Stimulated activated effector memory CD8-positive, alpha-beta T cell treated with anti-CD3 and anti-CD28 coated beads, Interleukin-12 subunit alpha, Interleukin-12 subunit beta, amount 100 ng/mL, for 72 hours (primary cell): ENCODE measurements at regions not wholly inside any gene's neighbourhood (a gene's known extent, or its start where the extent isn't known, plus 50 kb on each side); places are given as distances from the start of the nearest gene placed in this dataset.

Experiments used
- ATAC-seq: fragments of 150-1000 bp; cut with Tn5 transposase; 2 replicates; pipeline ENCODE4 v1.10.0; 2021
- DNase-seq, 2 donors: peaks; one replicate each; pipeline ENCODE4 v3.0.0; 2021 to 2022; ENCODE audit warnings: low spot score in 2 of 2
- H3K27ac Mint-ChIP-seq: one replicate; pipeline ENCODE4 v1.8.0; 2022; ENCODE audit warnings: mild to moderate bottlenecking, mixed read lengths
- H3K36me3 Mint-ChIP-seq: one replicate; pipeline ENCODE4 v1.8.0; 2022; ENCODE audit warnings: mild to moderate bottlenecking, mixed read lengths
- H3K4me1 Mint-ChIP-seq: one replicate; pipeline ENCODE4 v1.8.0; 2022; ENCODE audit warnings: mixed read lengths
- H3K4me3 Mint-ChIP-seq: one replicate; pipeline ENCODE4 v1.8.0; 2022; ENCODE audit warnings: mild to moderate bottlenecking, mixed read lengths
- H3K9me3 Mint-ChIP-seq: one replicate; pipeline ENCODE4 v1.8.0; 2022; ENCODE audit warnings: mixed read lengths

DNA sequence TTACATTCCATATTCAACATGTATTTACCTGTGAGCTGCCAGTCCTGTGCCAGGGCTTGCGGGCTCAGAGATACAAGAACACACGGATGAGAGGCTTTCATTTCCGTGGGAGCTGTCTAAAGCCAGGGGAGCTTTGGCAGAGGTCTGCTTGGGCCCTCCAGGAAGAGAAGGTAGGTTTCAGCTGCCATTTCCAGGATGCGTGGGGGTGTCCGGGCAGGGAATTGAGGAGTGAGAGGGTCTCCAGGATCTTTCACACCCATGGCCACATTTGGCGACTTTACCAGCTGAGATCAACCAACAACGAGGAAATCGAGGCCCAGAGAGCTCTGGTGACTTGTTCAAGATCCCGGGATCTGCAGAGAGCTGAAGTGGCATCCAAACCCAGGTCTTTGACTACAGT is 119.6 kb downstream of the BUD13 start:
- H3K27ac Mint-ChIP-seq, result no peak overlapping the region
- no peaks in the 10 kb centered on the region for H3K36me3 Mint-ChIP-seq
- peak in 1 of 2 donors; percentile 29 for DNase-seq
- ATAC-seq, result no peak
- H3K9me3 Mint-ChIP-seq, result peaks cover 4% of the 10 kb centered on the region
- no peak overlapping the region for H3K4me3 Mint-ChIP-seq
- peaks cover 4% of the 10 kb centered on the region for H3K4me1 Mint-ChIP-seq

DNA sequence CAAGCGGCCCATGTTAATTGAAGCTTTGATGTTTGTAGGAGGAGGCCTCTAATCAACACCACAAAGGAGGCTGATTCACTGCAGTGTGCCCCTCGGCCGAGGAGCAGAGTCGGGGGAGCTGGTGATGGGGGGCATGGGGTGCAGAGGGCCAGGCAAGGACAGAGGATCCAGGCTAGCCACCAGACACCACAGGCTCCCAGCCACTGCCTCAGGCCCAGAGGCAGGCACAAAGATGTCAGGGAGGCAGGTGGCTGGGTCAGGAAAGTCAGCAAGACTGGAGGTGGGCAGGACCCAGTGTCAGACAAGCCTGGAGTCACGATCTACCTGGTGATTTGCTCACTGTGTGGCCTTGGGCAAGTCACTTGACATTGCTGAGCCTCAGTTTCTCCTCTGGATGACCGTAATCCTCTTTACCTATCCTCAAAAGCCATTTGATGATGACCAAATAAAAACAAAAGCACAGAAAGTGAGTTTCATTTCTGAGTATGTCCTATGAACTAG is 121.0 kb downstream of the BUD13 start:
- DNase-seq (peak in 1 of 2 donors; percentile 26), ATAC-seq (no peak)
- no peaks in the 10 kb centered on the region for H3K36me3 Mint-ChIP-seq
- H3K27ac Mint-ChIP-seq, result no peak overlapping the region
- no peak overlapping the region for H3K4me3 Mint-ChIP-seq
- H3K4me1 Mint-ChIP-seq, result peaks cover 4% of the 10 kb centered on the region
- peaks cover 4% of the 10 kb centered on the region for H3K9me3 Mint-ChIP-seq

DNA sequence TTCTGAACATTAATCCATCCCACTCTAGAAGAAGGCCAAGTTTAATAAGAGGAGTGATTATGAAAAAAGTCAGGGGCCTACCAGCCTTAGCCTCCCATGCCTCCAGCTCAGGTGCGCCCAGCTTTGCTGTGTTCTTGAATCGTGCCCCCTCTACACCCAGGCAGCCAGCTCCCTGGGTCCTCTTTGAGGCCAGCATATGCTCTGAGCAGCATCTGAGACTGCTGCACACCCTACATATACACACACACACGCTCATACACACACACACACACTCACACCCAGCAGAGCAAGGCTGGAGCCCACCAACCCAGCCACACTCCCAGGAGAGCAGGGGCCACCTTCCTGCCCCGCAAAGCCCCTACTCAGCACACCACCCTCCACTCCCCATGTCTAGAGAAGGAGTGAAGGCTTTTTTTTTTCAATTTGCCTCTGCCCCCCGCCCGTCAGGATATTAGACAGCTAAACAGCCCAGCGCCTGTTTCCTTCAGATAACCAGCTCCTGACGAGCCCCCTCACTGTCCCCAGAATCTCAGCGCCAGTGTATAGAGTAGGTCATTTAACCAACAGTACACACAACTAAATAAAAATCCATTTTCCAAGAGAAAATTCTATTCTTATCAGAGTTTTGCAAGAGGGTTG is 121.6 kb downstream of the BUD13 start:
- Mint-ChIP-seq H3K9me3 (peaks cover 4% of the 10 kb centered on the region), H3K4me3 (no peak overlapping the region), H3K27ac (no peak overlapping the region), H3K4me1 (peaks cover 4% of the 10 kb centered on the region), H3K36me3 (no peaks in the 10 kb centered on the region)
- ATAC-seq (peak; percentile 5), DNase-seq (no peak)

GRCh38 chr11:116650052-116650451 is 122.7 kb downstream of the BUD13 start:
- Mint-ChIP-seq H3K9me3 (no peaks in the 10 kb centered on the region), H3K4me3 (no peak overlapping the region), H3K36me3 (no peaks in the 10 kb centered on the region), H3K27ac (no peak overlapping the region), H3K4me1 (no peaks in the 10 kb centered on the region)
- DNase-seq (no peak), ATAC-seq (no peak)

GRCh38 chr11:116649268-116649667 is 123.5 kb downstream of the BUD13 start:
- Mint-ChIP-seq H3K9me3 (no peaks in the 10 kb centered on the region), H3K4me1 (no peaks in the 10 kb centered on the region), H3K27ac (no peak overlapping the region), H3K36me3 (no peaks in the 10 kb centered on the region), H3K4me3 (no peak overlapping the region)
- no peak for DNase-seq
- ATAC-seq, result no peak

DNA sequence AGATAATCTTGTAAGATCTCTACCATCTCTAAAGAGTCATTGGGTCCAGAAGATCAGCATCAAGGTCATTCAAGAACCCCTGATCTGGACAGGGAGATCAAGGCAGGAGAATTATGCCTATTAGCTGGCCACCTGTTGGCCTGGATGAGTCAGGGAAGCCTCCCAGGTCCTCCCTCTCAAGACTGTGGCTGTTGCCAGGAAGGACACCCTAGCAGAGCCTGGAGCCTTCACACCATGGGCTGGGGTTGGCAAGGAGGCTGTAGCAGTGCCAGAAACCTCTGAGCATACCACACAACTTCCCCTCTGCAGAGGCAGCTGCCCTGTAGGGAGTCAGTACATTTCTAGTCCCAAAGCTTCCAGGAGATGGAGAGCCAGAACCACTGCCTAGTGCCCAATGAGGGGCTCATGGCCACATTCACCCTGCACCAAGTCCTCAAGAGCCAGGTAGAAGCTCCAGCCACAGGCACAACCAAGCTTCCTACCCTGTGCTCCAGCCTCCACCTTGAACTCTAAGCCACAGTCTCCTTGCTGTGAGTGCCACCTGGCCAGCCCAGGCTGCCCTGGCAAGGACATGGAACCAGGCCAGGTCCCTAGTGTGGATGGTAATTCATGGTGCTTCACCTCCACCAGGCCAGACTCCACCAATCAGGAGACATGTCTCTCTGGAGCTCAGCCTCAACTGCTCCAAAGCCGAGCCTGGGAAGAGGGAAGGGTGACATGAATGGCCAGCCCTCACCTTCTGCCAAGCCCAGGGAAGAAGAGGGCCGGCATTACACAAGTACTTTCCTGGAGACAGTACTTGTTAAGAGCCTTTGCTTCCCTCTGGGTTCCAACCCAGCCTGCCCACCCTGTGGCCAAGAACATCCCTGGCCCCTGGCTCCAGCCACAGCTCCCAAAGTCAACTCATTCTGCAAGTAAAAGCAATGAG is 124.3 kb downstream of the BUD13 start:
- no peaks in the 10 kb centered on the region for H3K9me3 Mint-ChIP-seq
- H3K36me3 Mint-ChIP-seq, result no peaks in the 10 kb centered on the region
- no peaks in the 10 kb centered on the region for H3K4me1 Mint-ChIP-seq
- peak; percentile 9 for ATAC-seq
- H3K27ac Mint-ChIP-seq, result no peak overlapping the region
- no peak overlapping the region for H3K4me3 Mint-ChIP-seq
- no peak for DNase-seq

DNA sequence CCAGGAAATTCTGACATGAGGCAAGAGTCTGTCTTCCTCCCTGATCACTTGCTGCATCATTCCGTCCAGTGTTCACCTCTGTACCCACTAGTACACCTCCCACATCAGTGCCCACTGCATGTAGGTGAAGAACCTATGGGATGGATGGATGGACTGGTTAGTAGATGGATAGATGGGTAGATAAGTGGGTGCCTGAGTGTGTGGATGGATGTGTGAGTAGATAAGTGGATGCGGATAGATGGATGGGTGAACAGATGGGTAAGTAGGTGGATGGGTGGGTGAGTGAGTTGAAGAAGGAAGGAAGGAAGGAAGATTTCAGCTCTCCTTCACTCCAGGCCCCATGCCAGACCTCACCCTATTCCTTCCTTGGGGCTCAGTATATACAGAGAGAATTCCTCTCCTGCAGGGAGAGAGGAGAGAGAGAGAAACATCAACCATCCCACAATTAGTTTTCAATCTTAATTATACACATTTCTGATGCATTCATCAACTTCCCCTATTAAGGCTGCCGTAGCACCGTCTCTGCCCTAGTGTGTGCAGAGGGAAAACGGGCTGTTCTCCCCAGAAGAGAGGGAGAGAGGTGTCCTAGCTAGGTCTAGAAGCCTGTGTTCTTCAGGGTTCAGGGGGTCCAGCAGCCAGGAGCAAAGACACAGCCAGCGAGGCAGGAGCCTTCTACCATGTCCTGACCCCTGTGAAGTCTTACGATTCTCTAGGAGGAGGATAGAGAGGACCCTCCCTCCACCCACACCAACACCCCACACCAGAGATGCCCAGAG is 125.3 kb downstream of the BUD13 start:
- no peak overlapping the region for H3K27ac Mint-ChIP-seq
- H3K4me3 Mint-ChIP-seq, result no peak overlapping the region
- no peaks in the 10 kb centered on the region for H3K36me3 Mint-ChIP-seq
- ATAC-seq, result no peak
- H3K4me1 Mint-ChIP-seq, result no peaks in the 10 kb centered on the region
- DNase-seq, result no peak
- H3K9me3 Mint-ChIP-seq, result no peaks in the 10 kb centered on the region

DNA sequence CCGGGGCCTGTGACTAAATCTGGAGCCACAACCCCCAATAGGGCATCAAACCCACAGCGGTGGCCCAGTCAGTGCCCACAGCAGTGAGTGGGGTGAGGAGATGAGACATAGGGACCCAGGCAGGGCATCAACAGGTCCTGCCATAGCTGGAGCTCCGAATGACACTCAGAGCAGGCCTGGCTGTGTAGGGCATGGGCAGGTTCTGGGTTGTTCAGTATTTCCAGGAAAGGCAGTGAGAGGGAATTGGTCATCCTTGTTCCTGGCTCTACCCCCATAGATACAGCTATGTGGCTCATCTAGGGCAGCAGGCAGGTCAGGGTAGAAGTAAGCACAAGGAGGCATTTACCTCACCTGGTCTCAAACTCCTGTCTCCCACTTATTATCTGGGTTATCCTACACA is 126.6 kb downstream of the BUD13 start:
- no peak for ATAC-seq
- Mint-ChIP-seq H3K4me1 (no peaks in the 10 kb centered on the region), H3K36me3 (no peaks in the 10 kb centered on the region), H3K27ac (no peak overlapping the region), H3K9me3 (no peaks in the 10 kb centered on the region), H3K4me3 (no peak overlapping the region)
- no peak for DNase-seq

- H3K4me1 Mint-ChIP-seq, result no peaks in the 10 kb centered on the region
- no peak overlapping the region for H3K4me3 Mint-ChIP-seq
- DNase-seq (no peak), ATAC-seq (no peak)
- no peak overlapping the region for H3K27ac Mint-ChIP-seq
- no peaks in the 10 kb centered on the region for H3K9me3 Mint-ChIP-seq
- H3K36me3 Mint-ChIP-seq, result no peaks in the 10 kb centered on the region
Observed at GRCh38 chr11:116644941-116645305, 127.9 kb downstream of the BUD13 start.

GRCh38 chr11:116644201-116644940 is 128.4 kb downstream of the BUD13 start:
- ATAC-seq (no peak), DNase-seq (no peak)
- no peaks in the 10 kb centered on the region for H3K36me3 Mint-ChIP-seq
- no peaks in the 10 kb centered on the region for H3K4me1 Mint-ChIP-seq
- H3K27ac Mint-ChIP-seq, result no peak overlapping the region
- no peaks in the 10 kb centered on the region for H3K9me3 Mint-ChIP-seq
- H3K4me3 Mint-ChIP-seq, result no peak overlapping the region

- Mint-ChIP-seq H3K4me3 (no peak overlapping the region), H3K36me3 (no peaks in the 10 kb centered on the region), H3K4me1 (no peaks in the 10 kb centered on the region), H3K9me3 (no peaks in the 10 kb centered on the region), H3K27ac (no peak overlapping the region)
- ATAC-seq (no peak), DNase-seq (no peak)
Observed at GRCh38 chr11:116643521-116643920, 129.3 kb downstream of the BUD13 start.

GRCh38 chr11:116642902-116643301 is 129.9 kb downstream of the BUD13 start:
- DNase-seq (no peak), ATAC-seq (no peak)
- Mint-ChIP-seq H3K9me3 (no peaks in the 10 kb centered on the region), H3K27ac (no peak overlapping the region), H3K36me3 (no peaks in the 10 kb centered on the region), H3K4me3 (no peak overlapping the region), H3K4me1 (no peaks in the 10 kb centered on the region)

GRCh38 chr11:116642481-116642880 is 130.3 kb downstream of the BUD13 start:
- Mint-ChIP-seq H3K27ac (no peak overlapping the region), H3K4me1 (no peaks in the 10 kb centered on the region), H3K36me3 (no peaks in the 10 kb centered on the region), H3K4me3 (no peak overlapping the region), H3K9me3 (no peaks in the 10 kb centered on the region)
- DNase-seq, result no peak
- ATAC-seq, result no peak

GRCh38 chr11:116641561-116642045 is 131.2 kb downstream of the BUD13 start:
- Mint-ChIP-seq H3K4me1 (no peaks in the 10 kb centered on the region), H3K36me3 (no peaks in the 10 kb centered on the region), H3K27ac (no peak overlapping the region), H3K9me3 (no peaks in the 10 kb centered on the region), H3K4me3 (no peak overlapping the region)
- peak in 1 of 2 donors; percentile 62 for DNase-seq
- ATAC-seq, result peak; percentile 42
